ENCODE measurements at regions not wholly inside any gene's neighbourhood (a gene's known extent, or its start where the extent isn't known, plus 50 kb on each side); places are given as distances from the start of the nearest gene placed in this dataset.

- TF ChIP-seq CTCF (IDR thresholded peaks at IDR 0.05; ENCODE audit: insufficient read depth, low read depth, low read length) = no peak
- TF ChIP-seq EZH2 (IDR thresholded peaks at IDR 0.05; ENCODE audit: insufficient read depth, low read length) = no peak
Observed at GRCh38 chr6:51369485-51369884, 550.8 kb downstream of the TFAP2B start.
